ENCODE measurements at regions not wholly inside any gene's neighbourhood (a gene's known extent, or its start where the extent isn't known, plus 50 kb on each side); places are given as distances from the start of the nearest gene placed in this dataset.

GRCh38 chr5:24777392-24777791 is 132.6 kb upstream of the CDH10 start:
- Histone ChIP-seq H3K4me3 (replicated peaks; ENCODE audit: insufficient read depth, low read length) (no peak overlapping the region), H3K27me3 (ENCODE audit: insufficient read depth, poor library complexity, severe bottlenecking) (no peaks in the 10 kb centered on the region), H3K27ac (replicated peaks) (no peak overlapping the region)
- TF ChIP-seq POLR2AphosphoS5 (IDR thresholded peaks at IDR 0.05; ENCODE audit: low read depth): no peak
- no peak for TF ChIP-seq REST (IDR thresholded peaks at IDR 0.05; ENCODE audit: insufficient replicate concordance, low read depth)
- TF ChIP-seq CTCF (IDR thresholded peaks at IDR 0.05; ENCODE audit: insufficient read depth, low read length): no peak
- TF ChIP-seq SPI1 (IDR thresholded peaks at IDR 0.05; ENCODE audit: borderline replicate concordance, low read depth): no peak
- no peak for TF ChIP-seq GABPA (IDR thresholded peaks at IDR 0.05; ENCODE audit: low read depth)
- DNase-seq (ENCODE audit: low read depth in 1 of 2, low spot score in 1 of 2): no peak

GRCh38 chr5:24773261-24773660 is 128.5 kb upstream of the CDH10 start:
- Histone ChIP-seq H3K27me3 (ENCODE audit: insufficient read depth, poor library complexity, severe bottlenecking) (no peaks in the 10 kb centered on the region), H3K27ac (replicated peaks) (no peak overlapping the region), H3K4me3 (replicated peaks; ENCODE audit: insufficient read depth, low read length) (no peak overlapping the region)
- no peak for TF ChIP-seq CTCF (IDR thresholded peaks at IDR 0.05; ENCODE audit: insufficient read depth, low read length)
- no peak for TF ChIP-seq GABPA (IDR thresholded peaks at IDR 0.05; ENCODE audit: low read depth)
- TF ChIP-seq REST (IDR thresholded peaks at IDR 0.05; ENCODE audit: insufficient replicate concordance, low read depth): no peak
- TF ChIP-seq POLR2AphosphoS5 (IDR thresholded peaks at IDR 0.05; ENCODE audit: low read depth): no peak
- TF ChIP-seq SPI1 (IDR thresholded peaks at IDR 0.05; ENCODE audit: borderline replicate concordance, low read depth): no peak
- DNase-seq (ENCODE audit: low read depth in 1 of 2, low spot score in 1 of 2): no peak

- Histone ChIP-seq H3K27me3 (ENCODE audit: insufficient read depth, poor library complexity, severe bottlenecking) (no peaks in the 10 kb centered on the region), H3K27ac (replicated peaks) (no peak overlapping the region), H3K4me3 (replicated peaks; ENCODE audit: insufficient read depth, low read length) (no peak overlapping the region)
- TF ChIP-seq REST (IDR thresholded peaks at IDR 0.05; ENCODE audit: insufficient replicate concordance, low read depth) (no peak), GABPA (IDR thresholded peaks at IDR 0.05; ENCODE audit: low read depth) (no peak), SPI1 (IDR thresholded peaks at IDR 0.05; ENCODE audit: borderline replicate concordance, low read depth) (no peak), POLR2AphosphoS5 (IDR thresholded peaks at IDR 0.05; ENCODE audit: low read depth) (no peak), CTCF (IDR thresholded peaks at IDR 0.05; ENCODE audit: insufficient read depth, low read length) (no peak)
- no peak for DNase-seq (ENCODE audit: low read depth in 1 of 2, low spot score in 1 of 2)
These were observed 122.3 kb upstream of the CDH10 start for GRCh38 chr5:24767086-24767485.

Measured in HL-60 (cell line).